Kidney epithelial cell (primary cell): ENCODE measurements at regions not wholly inside any gene's neighbourhood (a gene's known extent, or its start where the extent isn't known, plus 50 kb on each side); places are given as distances from the start of the nearest gene placed in this dataset.

Experiments used
- DNase-seq: peaks from one replicate; pipeline ENCODE4 v3.0.0-alpha.2; 2010; ENCODE audit warnings: low read depth
- H3K27me3 ChIP-seq: 2 replicates; pipeline ENCODE4 v1.6.0; 2011; ENCODE audit warnings: low read length; ENCODE audit not compliant: control insufficient read depth, insufficient read depth
- H3K36me3 ChIP-seq: 2 replicates; pipeline ENCODE4 v1.5.1; 2011; ENCODE audit warnings: low read length; ENCODE audit not compliant: control insufficient read depth, insufficient read depth
- H3K4me3 ChIP-seq: 2 replicates; pipeline ENCODE4 v1.5.1; 2011; ENCODE audit warnings: low read depth, mild to moderate bottlenecking, control low read depth, low read length
- TF ChIP-seq, protein P1 (sequence below): IDR thresholded peaks from 2 replicates; pipeline ENCODE4 v1.5.1; 2011; ENCODE audit warnings: mild to moderate bottlenecking, moderate library complexity, low read length, control low read depth, inconsistent platforms; ENCODE audit not compliant: insufficient read depth, poor library complexity, severe bottlenecking

DNA sequence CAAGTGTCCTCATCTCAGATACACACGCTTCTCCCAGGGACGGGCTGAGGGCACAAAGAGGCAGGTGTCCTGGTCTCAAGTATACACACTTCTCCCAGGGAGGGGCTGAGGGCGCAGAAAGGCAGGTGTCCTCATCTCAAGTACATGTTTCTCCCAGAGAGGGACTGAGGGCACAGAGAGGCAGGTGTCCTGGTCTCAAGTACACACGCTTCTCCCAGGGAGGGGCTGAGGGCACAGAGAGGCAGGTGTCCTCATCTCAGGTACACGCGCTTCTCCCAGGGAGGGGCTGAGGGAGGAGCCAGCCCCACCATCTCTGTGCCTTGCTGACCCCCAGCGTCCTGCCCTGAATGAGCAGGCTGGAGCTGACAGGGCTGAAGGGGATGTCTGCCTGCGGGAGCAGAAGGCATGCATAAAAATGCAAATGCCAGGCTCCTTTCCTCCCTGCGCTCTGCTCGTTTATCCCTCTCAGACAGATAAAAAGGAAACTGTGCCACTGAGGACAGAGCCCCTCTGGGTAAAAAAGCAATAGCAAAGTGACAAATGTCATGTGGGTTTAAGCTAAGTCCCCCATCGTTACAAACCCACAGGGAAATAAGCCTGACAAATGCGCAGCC is 96.1 kb upstream of the UQCRFS1 start:
- DNase-seq = no peak
- Histone ChIP-seq H3K4me3 (no peak overlapping the region), H3K36me3 (no peaks in the 10 kb centered on the region), H3K27me3 (peaks cover 8% of the 10 kb centered on the region)
- TF ChIP-seq, protein P1, sequence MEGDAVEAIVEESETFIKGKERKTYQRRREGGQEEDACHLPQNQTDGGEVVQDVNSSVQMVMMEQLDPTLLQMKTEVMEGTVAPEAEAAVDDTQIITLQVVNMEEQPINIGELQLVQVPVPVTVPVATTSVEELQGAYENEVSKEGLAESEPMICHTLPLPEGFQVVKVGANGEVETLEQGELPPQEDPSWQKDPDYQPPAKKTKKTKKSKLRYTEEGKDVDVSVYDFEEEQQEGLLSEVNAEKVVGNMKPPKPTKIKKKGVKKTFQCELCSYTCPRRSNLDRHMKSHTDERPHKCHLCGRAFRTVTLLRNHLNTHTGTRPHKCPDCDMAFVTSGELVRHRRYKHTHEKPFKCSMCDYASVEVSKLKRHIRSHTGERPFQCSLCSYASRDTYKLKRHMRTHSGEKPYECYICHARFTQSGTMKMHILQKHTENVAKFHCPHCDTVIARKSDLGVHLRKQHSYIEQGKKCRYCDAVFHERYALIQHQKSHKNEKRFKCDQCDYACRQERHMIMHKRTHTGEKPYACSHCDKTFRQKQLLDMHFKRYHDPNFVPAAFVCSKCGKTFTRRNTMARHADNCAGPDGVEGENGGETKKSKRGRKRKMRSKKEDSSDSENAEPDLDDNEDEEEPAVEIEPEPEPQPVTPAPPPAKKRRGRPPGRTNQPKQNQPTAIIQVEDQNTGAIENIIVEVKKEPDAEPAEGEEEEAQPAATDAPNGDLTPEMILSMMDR = no peak

DNA sequence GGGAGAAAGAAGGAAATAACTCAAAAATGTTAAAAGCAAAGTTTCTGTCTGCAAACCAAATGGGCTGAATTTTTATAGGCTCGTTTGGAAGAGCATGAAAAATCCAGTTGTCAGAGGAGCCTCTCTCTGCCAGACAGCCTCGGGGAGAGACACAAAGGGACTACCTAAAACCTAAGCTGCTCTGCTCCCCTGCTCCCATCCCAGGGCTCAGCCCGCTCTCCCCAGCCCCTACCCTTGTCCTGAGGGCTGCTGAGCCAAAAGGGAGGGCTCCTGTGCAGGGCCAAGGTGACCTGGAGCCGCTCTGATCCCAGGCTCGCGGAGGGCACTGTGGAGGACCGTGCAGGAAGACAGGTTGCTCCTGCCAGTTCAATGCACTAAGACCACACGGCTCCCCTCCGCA is 96.7 kb upstream of the UQCRFS1 start:
- DNase-seq = no peak
- H3K36me3 ChIP-seq = no peaks in the 10 kb centered on the region
- TF ChIP-seq, protein P1 = no peak
- H3K4me3 ChIP-seq = no peak overlapping the region
- peaks cover 8% of the 10 kb centered on the region for H3K27me3 ChIP-seq

DNA sequence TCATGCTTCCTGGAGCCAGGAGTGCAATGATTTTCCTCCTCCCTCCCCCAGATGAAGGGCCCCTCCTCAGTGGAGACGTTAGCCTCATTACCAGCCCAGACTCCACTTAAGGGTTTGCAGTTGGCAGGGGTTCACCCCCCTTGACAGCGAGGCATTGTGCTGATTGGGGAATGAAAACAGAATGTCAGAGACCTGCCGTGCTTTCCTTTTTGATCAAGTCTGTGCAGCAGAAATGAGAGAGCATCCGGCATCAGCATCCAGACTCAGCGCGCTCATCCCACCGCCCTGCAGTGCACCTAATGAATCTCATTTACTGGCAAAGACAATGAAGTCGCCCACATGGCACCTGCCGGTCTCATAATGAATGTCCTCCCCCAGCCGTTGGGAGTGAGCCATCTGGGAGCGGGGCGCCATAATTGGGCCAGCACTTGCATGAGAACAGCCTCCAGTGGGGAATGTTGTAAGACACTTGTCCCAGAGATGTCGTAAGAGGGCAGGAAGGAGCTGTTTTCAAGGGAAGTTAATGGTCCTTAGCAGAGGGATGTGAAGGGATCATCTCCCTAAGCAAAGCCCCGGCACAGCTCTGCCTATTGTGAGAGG is 98.3 kb upstream of the UQCRFS1 start:
- Histone ChIP-seq H3K27me3 (peaks cover 8% of the 10 kb centered on the region), H3K36me3 (no peaks in the 10 kb centered on the region), H3K4me3 (no peak overlapping the region)
- DNase-seq = no peak
- TF ChIP-seq, protein P1 = no peak

DNA sequence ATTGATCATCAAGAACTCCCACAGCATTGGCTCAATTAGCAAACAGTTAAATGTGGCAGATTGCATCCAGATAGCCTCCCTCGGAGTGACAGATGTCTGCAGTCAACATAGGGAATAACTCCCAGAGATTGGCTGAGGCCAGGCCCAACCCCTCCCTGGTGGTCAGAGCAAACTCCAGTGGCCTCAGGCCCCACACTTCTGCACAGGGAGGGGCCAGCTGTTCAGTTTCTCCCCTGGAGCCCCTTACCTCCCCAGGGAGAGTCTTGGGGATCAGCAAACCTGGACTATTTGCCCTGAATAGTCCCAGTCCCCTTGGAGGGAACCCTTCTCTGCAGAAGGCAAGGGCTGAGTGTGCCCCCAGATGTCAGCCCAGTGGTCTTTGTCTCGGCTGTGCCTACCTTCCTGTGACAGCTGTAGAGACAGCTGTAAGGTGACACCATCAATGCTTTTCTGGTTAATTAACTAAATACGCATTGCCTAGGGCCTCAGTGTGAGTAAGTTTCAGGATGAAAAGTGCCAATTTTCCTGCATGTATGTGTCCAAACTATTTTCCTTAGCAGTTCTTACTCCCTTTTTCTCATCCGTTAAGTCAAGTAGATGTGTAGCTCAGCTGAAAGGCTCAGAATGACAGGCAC is 102.7 kb upstream of the UQCRFS1 start:
- TF ChIP-seq, protein P1 = no peak
- no peak for DNase-seq
- H3K36me3 ChIP-seq = no peaks in the 10 kb centered on the region

DNA sequence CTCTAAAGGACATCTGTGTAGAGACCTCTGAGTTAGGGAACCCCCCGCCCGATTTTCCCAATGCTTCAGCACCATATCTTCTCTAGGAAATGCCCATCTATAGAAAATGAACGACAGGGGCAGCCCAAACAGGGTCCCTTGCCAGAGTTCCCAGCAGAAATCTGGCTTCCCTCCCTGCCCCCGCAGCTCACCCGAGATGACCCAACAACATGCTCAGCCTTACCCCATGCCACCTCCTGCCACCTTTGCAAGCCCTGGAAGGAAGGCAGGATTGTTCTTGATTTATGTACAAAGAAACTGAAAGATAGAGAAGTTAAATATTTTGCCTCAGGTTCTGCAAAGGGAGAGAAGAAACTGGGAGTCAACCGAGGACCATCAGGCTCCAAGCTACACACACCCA is 105.6 kb upstream of the UQCRFS1 start:
- Histone ChIP-seq H3K27me3 (no peaks in the 10 kb centered on the region), H3K36me3 (no peaks in the 10 kb centered on the region), H3K4me3 (no peak overlapping the region)
- no peak for DNase-seq
- TF ChIP-seq, protein P1 = no peak

More for the DNA sequence above, 102.7 kb upstream of the UQCRFS1 start:
- Histone ChIP-seq H3K27me3 (peaks cover 2% of the 10 kb centered on the region), H3K4me3 (no peak overlapping the region)
